ENCODE measurements at regions not wholly inside any gene's neighbourhood (a gene's known extent, or its start where the extent isn't known, plus 50 kb on each side); places are given as distances from the start of the nearest gene placed in this dataset.

DNA sequence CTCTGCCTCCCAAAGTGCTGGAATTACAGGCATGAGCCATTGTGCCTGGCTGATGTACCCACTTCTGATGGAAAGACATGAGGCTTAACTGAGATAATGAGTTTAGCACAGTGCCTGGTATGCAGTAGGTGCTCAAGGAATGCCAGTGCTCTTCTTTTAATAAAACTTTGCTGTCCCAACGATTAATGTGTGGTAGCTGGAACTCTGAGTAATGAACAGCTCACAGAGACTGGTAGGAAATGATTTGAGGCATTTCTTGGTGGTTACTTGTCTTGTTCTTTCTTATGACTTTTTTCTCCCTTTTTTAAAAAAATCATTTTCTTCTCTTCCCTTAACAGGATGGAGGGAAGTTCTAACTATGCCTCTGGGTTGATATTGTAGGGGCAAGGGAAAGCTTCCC, 235.7 kb upstream of the PWP1 start:
- no peak for FAIRE-seq

DNA sequence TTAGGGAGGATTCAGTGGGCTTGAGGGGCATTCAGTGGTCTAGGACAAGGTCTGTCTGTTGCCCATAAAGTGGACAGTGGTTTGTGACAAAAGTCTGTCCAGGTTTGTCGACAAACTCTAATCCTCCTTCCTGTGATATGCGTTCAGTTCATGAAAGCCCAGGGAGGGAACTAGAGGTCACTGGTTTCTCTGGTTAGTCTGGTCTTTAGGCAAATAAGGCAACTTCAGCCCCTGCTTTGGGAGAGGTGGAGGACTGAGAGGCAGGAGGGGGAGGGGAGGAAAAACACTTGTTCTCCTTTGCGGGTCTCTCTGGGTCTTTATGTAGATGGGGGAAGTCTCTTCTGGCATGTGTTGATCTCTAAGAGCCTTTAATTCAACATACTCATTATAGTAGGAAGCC, 235.1 kb upstream of the PWP1 start:
- FAIRE-seq = no peak

DNA sequence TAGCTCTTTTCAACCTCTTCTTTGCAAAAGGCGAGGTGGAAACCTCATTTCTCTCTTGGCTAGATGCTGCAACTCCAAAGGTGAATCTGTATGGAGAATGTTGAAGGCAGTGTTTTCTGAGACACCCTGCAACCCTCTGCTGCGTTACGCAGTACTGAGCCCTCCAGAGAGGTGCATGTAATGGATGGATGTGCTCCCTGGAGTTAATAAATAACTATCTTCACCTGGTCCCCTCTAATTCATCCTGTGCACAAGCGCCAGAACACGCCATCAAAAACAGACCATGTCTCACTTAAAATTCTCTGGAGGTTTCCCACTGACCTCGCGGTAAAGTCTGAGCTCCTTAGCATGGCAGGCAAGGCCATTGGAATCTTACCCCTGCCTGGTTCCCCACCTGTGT, 234.4 kb upstream of the PWP1 start:
- FAIRE-seq = no peak

DNA sequence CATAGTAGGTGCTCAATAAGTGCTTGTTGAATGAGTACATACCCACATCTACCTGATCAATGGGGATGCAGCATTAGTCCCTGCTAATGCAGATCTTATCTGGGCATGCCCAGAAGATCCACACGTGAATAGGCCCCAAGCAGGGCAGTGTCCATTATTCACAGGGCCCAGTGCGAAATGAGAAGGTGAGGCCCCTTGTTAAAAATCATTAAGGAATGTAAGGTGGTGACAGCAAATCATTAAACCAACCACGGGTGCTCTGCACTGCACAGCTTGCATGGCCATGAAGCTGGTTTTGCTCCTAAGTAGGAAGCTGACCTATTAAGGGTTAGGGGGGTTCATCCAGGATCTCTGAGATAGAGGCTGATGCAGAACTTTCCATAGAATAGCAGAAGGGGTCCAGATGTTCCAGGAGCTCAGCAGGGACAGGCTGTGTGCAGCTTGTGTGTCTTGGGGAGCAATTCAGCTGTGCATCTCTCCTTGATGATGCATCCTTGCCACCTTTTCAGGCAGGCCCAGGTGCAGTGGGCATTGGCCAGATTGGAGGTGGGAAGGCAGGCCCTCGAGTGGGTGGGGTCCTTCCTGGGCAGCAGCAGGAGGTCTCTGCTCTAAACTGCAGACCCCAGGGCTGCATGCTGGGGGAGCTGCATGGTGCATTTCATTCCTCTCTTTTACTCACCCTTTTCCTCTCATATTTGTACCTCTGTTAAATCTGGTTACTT, 231.3 kb upstream of the PWP1 start:
- no peak for FAIRE-seq

DNA sequence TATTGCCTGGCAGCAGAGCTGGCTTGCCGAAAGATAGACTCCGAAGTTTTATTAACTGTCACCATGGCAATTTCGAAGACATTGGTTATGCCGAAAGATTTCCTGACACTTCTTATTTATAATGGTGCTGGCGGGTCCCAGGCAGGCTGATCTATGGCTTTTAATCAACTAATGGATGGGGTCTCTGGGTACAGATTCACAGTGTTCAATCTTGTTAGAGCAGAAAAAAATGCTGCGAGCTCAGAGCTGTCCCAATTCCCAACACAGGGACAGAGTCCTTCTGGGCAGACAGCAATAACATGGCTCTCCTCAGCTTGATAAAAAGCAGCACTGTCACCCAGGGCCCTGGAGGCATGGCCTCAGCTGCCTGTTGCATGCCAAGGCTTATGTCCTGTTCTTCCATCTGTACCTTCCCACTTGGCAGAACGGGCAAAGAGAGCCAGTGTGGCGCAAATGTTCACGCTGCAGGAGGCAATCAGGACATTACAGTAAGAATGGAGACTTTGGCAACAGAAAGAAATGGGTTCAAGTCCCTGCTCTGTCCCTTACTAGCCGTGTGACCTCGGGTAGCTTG, 228.2 kb upstream of the PWP1 start:
- FAIRE-seq = no peak

DNA sequence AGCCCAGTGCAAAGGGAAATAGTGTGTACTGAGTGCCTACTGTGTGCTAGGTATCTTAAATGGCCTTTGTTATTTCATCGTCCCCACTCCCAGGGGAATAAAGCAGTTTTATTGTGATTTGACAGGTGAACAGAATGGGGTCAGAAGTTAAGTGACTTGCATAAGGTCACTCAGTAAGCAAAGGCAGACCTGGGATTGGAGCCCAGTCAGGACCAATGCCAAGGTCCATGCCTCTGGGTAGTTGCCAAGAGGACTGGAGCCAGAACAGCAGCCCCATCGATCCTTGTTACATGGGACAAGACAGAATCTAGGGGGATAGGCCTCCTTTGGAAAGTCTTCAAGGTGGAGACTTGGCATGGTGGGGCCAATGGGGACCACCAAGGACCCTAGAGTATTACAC, 227.4 kb upstream of the PWP1 start:
- FAIRE-seq = no peak

DNA sequence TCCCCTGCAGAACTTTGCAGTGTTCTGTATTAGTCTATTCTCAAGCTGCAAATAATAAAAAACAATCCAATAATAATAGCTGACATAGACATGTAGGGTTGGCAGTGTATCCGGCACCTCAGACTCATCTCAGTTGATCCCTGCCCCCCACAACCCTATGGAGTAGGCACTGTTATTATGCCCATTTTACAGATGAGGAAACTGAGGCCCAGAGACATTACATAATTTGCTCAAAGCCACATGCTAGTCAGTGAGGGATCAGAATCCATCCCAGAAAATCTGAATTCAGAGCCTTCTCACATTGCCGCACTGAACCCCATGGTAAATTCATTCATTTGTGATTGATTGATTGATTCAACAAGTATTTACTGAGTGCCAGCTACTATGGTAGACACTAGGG, 226.6 kb upstream of the PWP1 start:
- FAIRE-seq = no peak

DNA sequence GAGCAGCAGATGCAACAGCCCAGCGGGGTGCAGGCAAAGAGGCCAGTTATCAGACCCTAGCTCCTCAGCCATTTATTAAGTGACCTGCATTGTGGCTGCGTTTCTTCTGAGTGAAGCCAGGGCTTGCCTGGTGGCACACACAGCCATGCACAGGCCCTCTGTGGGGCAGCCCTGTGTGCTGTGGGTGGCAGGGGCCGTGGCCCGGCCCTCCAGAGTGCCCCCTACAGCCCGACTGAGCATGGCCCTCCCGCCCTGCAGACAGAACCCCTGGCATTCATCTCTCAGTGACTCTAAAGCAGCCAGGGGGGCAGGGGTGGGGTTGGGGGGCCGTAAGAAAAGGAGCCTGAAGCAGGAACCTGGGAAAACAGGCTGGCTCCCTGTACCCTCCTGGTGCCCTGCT, 226.0 kb upstream of the PWP1 start:
- FAIRE-seq = no peak

DNA sequence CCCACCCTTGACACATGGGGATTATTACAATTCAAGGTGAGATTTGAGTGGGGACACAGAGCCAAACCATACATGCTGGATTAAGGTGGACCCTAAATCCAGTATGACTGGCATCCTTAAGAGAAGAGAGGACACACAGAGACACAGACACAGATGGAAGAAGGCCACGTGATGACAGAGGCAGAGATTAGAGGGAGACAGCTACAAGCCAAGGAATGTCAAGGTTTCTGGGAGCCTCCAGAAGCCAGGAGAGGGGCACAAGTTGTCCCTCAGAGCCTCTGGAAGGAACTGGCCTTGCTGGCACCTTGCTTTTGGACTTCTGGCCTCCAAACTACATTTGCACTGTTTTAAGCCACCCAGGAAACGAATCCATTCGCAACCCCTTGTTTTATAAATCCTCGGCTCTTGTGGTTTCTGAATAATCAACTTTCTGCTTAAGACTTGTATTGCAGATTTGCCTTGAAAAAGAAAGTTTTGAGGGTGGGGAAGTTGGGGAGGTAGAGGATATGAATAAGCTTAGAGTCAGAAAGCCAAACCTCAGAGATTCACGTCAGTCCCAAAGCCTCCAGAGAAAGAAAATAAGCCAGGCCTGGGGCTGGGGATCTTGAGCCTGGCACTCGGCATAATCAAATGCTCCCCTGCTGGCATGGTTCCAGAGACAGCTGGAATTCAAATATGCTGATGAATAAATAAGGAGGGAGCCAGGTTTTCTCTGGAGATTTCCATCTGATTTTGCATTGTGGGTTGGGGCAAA, 224.2 kb upstream of the PWP1 start:
- no peak for FAIRE-seq

DNA sequence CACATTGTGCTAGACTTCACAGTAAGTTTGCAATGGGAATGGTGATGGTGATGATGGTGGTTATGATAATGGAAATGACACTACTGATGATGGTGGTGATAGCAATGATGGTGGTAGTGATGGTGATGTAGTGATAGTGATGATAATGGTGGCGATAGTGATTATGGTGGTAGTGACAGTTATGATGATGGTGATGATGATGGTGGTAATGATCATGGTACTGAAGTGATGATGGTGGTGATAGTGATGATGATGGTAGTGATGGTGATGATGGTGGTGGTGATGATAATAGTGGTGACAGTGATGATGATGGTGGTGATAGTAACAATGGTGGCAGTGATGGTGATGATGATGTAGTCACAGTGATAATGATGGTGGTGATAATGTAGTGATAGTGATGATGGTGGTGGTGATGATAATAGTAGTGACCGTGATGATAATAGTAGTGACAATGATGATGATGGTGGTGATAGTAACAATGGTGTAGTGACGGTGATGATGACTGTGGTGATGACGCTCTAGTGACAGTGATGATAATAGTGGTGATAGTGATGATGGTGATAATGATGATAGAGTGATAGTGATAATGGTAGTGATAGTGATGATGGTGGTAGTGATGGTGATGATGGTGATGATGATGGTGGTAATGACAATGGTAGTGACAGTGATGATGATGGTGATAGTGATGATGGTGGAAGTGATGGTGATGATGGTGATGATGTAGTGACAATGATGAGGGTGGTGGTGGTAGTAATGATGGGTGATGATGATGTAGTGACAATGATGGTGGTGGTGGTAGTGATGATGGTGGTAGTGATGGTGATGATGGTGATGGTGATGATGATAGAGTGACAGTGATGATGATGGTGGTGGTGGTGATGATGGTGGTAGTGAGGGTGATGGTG, 222.9 kb upstream of the PWP1 start:
- FAIRE-seq = no peak

DNA sequence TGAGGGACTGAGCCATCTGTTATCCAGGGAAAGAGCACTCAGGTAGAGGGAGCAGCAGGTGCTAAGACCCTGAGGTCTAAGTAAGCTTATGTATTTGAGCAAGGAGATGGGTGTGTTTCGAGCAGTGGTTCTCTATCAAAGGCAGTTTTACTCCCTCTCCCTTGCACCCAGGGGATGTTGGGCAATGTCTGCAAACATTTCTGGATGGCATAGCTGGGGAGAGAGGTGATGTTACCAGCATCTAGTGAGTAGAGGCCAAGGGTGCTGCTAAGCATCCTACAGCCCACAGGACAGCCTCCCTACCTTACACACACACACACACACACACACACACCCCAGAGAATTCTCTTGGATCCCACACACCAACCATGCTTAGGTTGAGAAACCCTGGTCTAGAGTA, 221.0 kb upstream of the PWP1 start:
- no peak for FAIRE-seq

DNA sequence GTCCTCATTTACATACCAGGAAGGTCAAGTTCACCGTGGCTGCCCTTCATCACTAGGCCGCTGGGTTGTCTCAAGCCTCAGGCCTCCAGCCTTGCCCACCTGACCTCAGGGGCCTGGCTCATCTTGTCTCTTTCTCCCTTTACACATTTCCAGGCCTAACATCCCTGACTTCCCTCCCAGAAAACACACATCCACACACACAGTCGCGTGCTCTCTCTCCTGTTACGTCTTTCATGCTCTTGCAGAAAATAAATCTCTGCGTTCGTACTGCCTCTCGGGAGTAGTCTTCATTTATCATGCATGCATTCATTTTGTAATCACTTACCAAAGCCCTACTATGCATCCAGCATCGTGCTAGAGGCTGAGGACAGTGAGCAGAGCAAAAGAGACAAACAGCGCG, 220.0 kb upstream of the PWP1 start:
- FAIRE-seq = no peak

DNA sequence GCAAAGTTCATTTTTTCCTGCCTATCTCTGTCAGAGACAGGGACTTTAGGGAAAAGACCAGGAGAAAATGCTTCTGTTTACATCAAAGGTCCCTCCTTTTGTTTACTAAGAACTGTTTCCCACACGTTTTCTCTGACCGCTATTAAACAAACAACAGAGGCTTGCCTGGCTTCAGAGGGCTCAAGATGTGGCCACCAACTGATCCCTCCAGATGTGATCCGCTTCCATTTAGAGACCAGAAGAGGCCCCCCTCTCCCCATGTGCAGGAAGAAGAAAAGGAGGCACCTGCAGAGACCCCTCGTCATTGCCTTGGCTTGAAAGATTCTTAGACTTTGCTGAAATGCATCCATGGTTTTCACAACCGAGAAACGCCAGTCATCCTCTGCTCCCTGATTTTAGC, 217.9 kb upstream of the PWP1 start:
- FAIRE-seq = no peak

DNA sequence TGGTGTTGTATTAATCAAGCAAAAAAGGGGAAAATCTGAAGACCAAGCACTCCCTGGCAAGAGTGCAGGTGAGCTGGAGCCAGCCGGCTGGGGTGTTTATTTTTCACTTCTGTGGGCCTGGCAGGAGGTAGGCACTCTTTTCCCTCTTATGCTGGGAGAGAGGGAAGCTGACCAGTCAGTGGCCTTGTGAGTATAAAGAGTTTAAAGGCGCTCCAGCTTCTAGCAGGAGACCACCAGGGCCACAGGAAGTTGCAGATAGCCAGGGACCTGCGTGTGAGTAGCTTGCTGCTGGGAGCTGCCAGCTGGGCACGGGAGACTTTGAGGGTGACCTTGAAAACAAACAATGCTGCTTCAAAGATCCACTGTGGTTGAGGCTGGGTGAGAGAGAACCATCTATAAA, 217.4 kb upstream of the PWP1 start:
- no peak for FAIRE-seq

DNA sequence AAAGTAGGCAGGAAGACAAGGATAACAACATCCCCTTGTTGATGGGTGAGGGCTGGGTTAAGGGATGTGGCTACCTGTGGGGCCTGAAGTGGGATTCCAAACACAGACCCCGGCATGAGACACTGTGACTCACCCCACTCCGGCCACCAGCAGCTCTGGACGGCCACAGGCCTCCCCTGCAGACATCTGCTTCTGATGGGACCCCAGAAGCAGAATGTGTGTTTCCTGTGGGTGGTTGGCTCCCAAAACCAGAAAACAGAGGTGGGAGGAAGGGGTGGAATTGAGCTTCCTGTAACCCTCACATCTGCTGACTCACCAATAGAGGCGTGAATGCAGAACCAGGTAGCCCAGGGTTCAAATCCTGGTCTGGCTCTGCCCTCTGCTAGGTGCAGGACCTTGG, 216.6 kb upstream of the PWP1 start:
- FAIRE-seq = no peak

DNA sequence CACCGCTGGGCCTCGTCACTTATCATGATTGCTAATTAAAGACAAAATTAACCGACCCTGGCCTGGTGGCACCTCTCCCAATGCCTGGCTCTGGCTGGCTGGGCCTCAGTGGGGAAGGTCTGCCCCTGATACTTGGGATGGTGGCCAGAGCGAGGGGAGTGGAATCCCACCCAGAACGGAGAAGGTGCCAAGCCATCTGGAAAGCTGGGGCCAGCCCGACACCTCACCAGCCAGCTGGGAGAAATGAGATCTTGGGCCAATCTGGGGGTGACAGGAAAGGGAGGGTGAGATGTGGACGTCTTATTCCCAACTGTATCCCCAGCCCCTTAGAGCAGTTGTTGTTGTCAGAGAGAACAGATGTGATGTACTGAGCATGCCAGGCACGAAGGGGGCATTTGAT, 215.0 kb upstream of the PWP1 start:
- FAIRE-seq = no peak

DNA sequence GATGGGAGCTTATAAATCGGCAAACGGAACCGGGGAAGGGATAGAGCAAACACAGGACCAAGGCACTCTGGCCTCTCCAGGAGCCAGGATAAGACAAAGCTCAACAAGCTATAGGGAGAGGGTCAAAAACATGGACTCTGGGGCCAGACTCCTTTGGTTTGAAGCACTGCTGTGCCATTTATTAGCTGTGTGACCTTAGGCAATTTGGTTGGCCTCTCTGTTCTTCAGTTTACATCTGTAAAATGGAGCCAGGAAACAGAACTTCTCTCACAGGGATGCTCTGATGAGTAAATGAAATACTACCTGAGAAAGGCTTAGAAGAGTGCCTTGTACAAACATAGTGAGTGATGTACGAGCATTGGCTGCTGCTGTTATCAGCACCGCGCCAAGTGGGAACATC, 213.3 kb upstream of the PWP1 start:
- no peak for FAIRE-seq

DNA sequence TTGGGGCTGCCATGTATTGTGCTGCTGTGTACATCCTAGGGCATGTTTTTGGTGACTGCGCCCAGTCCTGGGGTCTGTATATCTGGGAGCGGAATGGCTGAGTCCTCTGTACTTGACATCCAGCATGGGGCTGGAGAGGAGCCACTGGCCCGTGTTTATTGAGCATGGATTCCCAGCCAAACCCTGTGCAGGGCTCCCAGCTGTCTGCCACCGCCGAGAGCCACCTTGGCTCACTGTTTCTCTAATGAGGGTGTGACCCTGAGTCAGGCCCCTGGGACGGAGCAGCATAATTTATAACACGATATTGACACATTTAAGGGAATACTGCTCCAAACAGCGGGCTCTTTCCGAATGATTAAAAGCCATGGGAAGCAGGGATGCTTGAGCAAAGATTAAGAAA, 211.5 kb upstream of the PWP1 start:
- FAIRE-seq = no peak

DNA sequence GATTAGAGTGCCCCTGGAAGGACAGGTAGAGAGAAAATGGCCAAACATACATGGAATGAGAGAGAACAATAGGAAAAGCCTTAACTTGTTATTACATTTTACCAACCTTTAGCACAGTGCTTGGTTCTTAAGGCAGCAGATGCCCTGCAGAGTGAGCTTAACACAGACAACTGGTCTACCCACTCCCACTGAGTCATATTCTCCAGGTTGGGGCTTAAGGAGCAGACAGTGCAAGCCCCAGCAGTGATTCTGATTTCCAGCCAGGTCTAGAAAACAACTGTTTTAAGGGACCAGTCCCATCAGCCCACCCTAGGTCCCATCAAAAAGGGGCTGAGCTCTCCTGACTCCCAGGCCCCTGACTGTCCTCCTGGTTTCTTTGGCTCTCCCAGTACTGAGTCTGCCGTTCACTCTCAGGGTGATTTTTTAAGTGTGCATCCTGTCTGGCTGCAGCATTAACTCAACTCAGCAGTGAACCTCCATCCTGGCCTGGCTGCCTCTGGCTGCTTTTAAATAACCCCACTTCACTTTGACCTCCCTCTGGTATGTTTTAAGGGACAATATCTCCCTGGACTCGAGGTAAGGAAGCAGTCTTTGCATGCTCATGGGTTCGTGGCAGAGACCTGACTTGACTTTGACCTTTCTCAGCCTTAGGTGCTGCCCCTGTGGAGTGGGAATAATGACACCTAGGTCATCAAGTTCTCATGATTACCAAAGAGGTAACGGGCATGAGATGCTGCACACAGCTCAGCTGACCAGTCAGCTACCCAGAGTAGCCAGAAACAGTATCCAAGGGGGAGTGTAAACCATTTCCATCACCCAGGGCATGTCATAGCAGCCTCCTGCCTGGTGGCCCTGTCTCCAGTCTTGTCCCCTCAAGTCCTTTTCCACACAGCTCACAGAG, 210.7 kb upstream of the PWP1 start:
- FAIRE-seq = no peak

DNA sequence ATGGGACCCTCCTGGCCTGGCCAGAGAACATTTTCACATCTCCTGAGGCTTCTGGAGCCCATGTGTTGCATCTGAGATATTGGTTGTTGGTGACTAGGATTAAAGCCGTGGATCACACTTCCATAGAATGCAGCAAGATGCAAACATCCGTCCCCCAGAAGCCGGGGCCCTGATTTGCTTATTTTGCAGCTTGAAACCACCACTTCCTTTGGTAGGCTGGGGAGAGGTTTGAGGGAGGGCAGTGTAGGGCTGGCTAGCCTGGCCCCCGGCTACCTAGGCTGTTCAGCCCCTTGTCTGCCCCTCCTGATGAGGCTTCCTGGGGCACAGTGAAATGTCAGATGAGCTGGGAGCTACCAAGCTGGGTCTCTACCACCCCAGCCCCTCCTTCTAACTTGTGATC, 209.7 kb upstream of the PWP1 start:
- no peak for FAIRE-seq

DNA sequence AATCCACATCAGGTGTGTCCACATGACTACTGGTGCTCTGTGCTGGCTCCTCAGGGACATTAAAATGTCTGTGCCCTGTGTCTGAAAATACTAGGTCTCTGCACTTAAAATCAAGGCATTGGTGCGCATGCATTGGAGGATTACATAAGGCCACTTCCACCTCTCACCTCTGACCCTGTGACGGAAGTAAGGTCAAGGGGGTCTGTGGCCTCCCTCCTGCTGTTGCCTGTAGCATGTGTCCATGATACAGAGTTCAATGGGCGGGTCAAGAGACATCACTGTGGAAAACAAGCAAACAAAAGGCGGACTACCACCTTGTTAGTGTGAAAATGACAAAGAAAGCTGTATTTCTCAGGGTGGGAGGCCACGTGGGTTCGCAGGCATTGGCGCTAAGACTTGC, 208.6 kb upstream of the PWP1 start:
- FAIRE-seq = no peak

DNA sequence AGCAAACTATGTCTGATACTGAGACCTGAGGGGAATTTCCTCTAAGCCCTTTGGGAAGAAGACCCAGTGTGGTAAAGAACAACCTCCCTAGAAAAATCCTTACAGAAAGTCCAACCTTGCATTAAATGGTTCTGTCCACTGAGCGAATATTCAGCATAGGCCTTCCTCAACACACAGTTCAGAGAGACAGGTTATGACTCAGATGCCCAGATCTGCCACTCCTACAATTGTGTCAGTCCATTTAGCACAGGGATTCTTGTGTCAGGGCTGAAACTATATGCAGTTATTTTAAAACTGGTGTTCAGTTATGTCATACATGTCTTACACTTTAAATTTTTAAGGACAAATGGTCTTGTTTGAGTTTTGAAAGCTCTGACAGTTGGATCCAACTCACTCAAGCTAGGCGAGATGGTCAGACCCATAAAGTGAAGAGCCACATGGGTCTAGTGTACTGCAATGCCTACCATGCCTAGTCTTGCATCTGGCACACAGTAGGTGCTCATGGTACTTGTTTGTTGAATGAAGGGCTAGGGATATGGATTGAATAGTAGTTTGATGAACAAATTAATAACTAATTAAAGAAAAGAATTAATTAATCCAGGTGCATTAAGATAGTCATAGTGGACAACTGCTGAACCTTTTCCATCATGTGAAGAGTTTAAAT, 207.5 kb upstream of the PWP1 start:
- FAIRE-seq = no peak
